SK-N-SH (cell line): ENCODE measurements at regions not wholly inside any gene's neighbourhood (a gene's known extent, or its start where the extent isn't known, plus 50 kb on each side); places are given as distances from the start of the nearest gene placed in this dataset.

ENCODE experiments used
- CTCF ChIA-PET: fragments of 300-600, 350-600 bp; formaldehyde crosslinking; extraction: SDS; loops from one replicate; lab custom pipeline; 2021; lab: Yijun Ruan, JAX
- POLR2A ChIA-PET: fragments of 350-600 bp; sonication (Branson Sonifier 250); formaldehyde crosslinking; extraction: SDS; loops from one replicate; lab custom pipeline; 2020; ENCODE audit warnings: antibody characterized with exemption, inconsistent platforms; lab: Yijun Ruan, JAX
- DNase-seq: peaks from one replicate; pipeline ENCODE4 v3.0.0; 2012
- H2AFZ ChIP-seq: fragments of 200-600 bp; sonication (generic); 2 replicates; pipeline ENCODE4 v1.8.1; 2016; ENCODE audit warnings: antibody characterized with exemption, mild to moderate bottlenecking, low read depth
- H3F3A ChIP-seq: fragments of 200-600 bp; sonication (generic); replicated peaks from 2 replicates; pipeline ENCODE3; 2016; ENCODE audit warnings: antibody characterized with exemption, mild to moderate bottlenecking; ENCODE audit not compliant: insufficient read depth
- H3K27ac ChIP-seq, 2 experiments: fragments of 200-500 bp in 1 of 2; fragments of 200-600 bp in 1 of 2; sonication (Bioruptor generic) in 1 of 2; sonication (generic), shearing (Covaris generic) in 1 of 2; 2 replicates each; pipeline versions ENCODE4 v1.5.1 to v1.6.1; 2014 to 2016; ENCODE audit warnings: low read depth in 2 of 2, inconsistent platforms in 1 of 2, low read length in 1 of 2, mild to moderate bottlenecking in 1 of 2, mixed read lengths in 1 of 2
- H3K27me3 ChIP-seq: fragments of 200-600 bp; sonication (generic), shearing (Covaris generic); 2 replicates; pipeline ENCODE4 v1.6.1; 2016; ENCODE audit warnings: mixed run types; ENCODE audit not compliant: insufficient read depth
- H3K36me3 ChIP-seq, 2 experiments: fragments of 200-500 bp in 1 of 2; fragments of 200-600 bp in 1 of 2; sonication (Bioruptor generic) in 1 of 2; sonication (generic) in 1 of 2; replicated peaks in 1 of 2; 2 replicates each; pipeline versions ENCODE3 to v1.5.1; 2014 to 2016; ENCODE audit warnings: low read length in 1 of 2, mild to moderate bottlenecking in 1 of 2; ENCODE audit not compliant: insufficient read depth in 2 of 2, control insufficient read depth in 1 of 2
- H3K4me1 ChIP-seq, 2 experiments: fragments of 200-500 bp in 1 of 2; fragments of 200-600 bp in 1 of 2; sonication (Bioruptor generic) in 1 of 2; sonication (generic), shearing (Covaris generic) in 1 of 2; 2 replicates each; pipeline versions ENCODE4 v1.5.1 to v1.6.1; 2014 to 2016; ENCODE audit warnings: low read depth in 1 of 2, low read length in 1 of 2, mixed run types in 1 of 2; ENCODE audit not compliant: insufficient read depth in 2 of 2, control insufficient read depth in 1 of 2
- H3K4me2 ChIP-seq: fragments of 200-600 bp; sonication (generic), shearing (Covaris generic); 2 replicates; pipeline ENCODE4 v1.6.1; 2017; ENCODE audit warnings: mixed run types
- H3K4me3 ChIP-seq, 2 experiments: fragments of 200-500 bp in 1 of 2; fragments of 200-600 bp in 1 of 2; sonication (Bioruptor generic) in 1 of 2; sonication (generic), shearing (Covaris generic) in 1 of 2; 2 replicates each; pipeline versions ENCODE4 v1.5.1 to v1.8.1; 2014 to 2016; ENCODE audit warnings: low read depth in 2 of 2, inconsistent platforms in 1 of 2, low read length in 1 of 2, mild to moderate bottlenecking in 1 of 2, mixed read lengths in 1 of 2, moderate library complexity in 1 of 2
- H3K79me2 ChIP-seq: fragments of 200-600 bp; sonication (generic); 2 replicates; pipeline ENCODE4 v1.8.1; 2017; ENCODE audit warnings: mild to moderate bottlenecking; ENCODE audit not compliant: insufficient read depth
- H3K9ac ChIP-seq: fragments of 200-600 bp; sonication (generic); 2 replicates; pipeline ENCODE4 v1.6.1; 2017; ENCODE audit warnings: mixed run types
- H3K9me2 ChIP-seq: fragments of 200-600 bp; sonication (generic); 2 replicates; pipeline ENCODE4 v1.6.1; 2017; ENCODE audit warnings: mixed run types
- H3K9me3 ChIP-seq: fragments of 200-600 bp; sonication (generic); 2 replicates; pipeline ENCODE4 v1.6.1; 2017; ENCODE audit warnings: mixed run types, mild to moderate bottlenecking, moderate library complexity
- H4K20me1 ChIP-seq: fragments of 200-600 bp; sonication (generic); 2 replicates; pipeline ENCODE4 v1.6.1; 2017; ENCODE audit warnings: mild to moderate bottlenecking, mixed run types; ENCODE audit not compliant: insufficient read depth
- CHD2 ChIP-seq: fragments of 150-350 bp; IDR thresholded peaks from 2 replicates; pipeline ENCODE4 v1.6.1; 2018; ENCODE audit warnings: low read length; ENCODE audit not compliant: partially characterized antibody
- EP300 ChIP-seq, 2 experiments: IDR thresholded peaks; 2 replicates each; pipeline versions ENCODE4 v1.4.0 to v1.6.1; 2012; ENCODE audit warnings: borderline replicate concordance in 1 of 2, low read depth in 1 of 2, low read length in 1 of 2
- EZH2phosphoT487 ChIP-seq: fragments of 200-600 bp; sonication (generic); IDR thresholded peaks from 2 replicates; pipeline ENCODE4 v1.6.1; 2017; ENCODE audit warnings: low read depth, mixed run types, mild to moderate bottlenecking, antibody characterized with exemption, moderate library complexity, borderline replicate concordance
- FOXJ3 ChIP-seq: sonication (generic); formaldehyde crosslinking; IDR thresholded peaks from 2 replicates; pipeline ENCODE4 v1.5.1; 2020; ENCODE audit warnings: mild to moderate bottlenecking, missing genetic modification reagents
- FOXM1 ChIP-seq: IDR thresholded peaks from 2 replicates; pipeline ENCODE4 v1.4.0; 2012; ENCODE audit warnings: low read depth, mild to moderate bottlenecking
- GABPA ChIP-seq: IDR thresholded peaks from 2 replicates; pipeline ENCODE4 v1.4.0; 2012; ENCODE audit warnings: low read depth, mild to moderate bottlenecking
- MEF2A ChIP-seq: IDR thresholded peaks from 2 replicates; pipeline ENCODE4 v1.4.0; 2012; ENCODE audit warnings: low read depth, borderline replicate concordance
- NFIC ChIP-seq: IDR thresholded peaks from 2 replicates; pipeline ENCODE4 v1.4.0; 2012; ENCODE audit warnings: borderline replicate concordance
- POLR2AphosphoS5 ChIP-seq: IDR thresholded peaks from 2 replicates; pipeline ENCODE4 v1.6.1; 2012; ENCODE audit warnings: low read depth, low read length
- RAD21 ChIP-seq: IDR thresholded peaks from 2 replicates; pipeline ENCODE4 v1.6.1; 2012; ENCODE audit warnings: mild to moderate bottlenecking, low read length
- RCOR1 ChIP-seq: fragments of 150-350 bp; IDR thresholded peaks from 2 replicates; pipeline ENCODE4 v1.6.1; 2017; ENCODE audit warnings: antibody characterized with exemption, low read length
- RFX5 ChIP-seq: IDR thresholded peaks from 2 replicates; pipeline ENCODE4 v1.6.1; 2012; ENCODE audit warnings: mild to moderate bottlenecking, improper control_type of control experiment, low read length
- TCF12 ChIP-seq: IDR thresholded peaks from 2 replicates; pipeline ENCODE4 v1.4.0; 2012
- TEAD4 ChIP-seq: IDR thresholded peaks from 2 replicates; pipeline ENCODE4 v1.4.0; 2012; ENCODE audit warnings: mild to moderate bottlenecking, borderline replicate concordance; ENCODE audit not compliant: insufficient read depth
- WGBS: methylation state at CpG from one replicate; pipeline ENCODE4 v1.1.6; 2017; ENCODE audit warnings: low lambda C conversion rate; 5-methylcytosine and 5-hydroxymethylcytosine counted together
- TF ChIP-seq, protein P1 (sequence below): IDR thresholded peaks from 2 replicates; pipeline ENCODE4 v1.6.1; 2012; ENCODE audit warnings: mild to moderate bottlenecking, low read depth, low read length, moderate library complexity
- TF ChIP-seq, protein P2 (sequence below): fragments of 200-600 bp; sonication (generic); IDR thresholded peaks from 2 replicates; pipeline ENCODE4 v1.6.1; 2017; ENCODE audit warnings: antibody characterized with exemption, mild to moderate bottlenecking, moderate library complexity

DNA sequence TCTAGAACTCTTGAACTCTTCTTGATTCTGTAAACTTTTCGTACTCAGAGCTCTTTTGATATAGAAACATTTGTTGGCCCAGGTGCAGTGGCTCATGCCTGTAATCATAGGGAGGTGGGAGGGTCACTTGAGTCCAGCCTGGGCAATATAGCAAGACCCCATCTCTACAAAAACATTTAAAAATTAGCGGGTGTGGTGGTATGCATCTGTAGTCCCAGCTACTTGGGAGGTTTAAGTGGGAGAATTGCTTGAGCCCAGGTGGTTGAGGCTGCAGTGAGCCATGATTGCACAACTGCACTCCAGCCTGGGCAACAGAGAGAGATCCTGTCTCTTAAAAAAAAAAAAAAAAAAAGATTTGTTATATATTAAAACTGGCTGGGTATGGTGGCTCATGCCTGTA, 121.6 kb downstream of the BAMBI start:
- Histone ChIP-seq H3K9me2 (no peaks in the 10 kb centered on the region), H3K4me3 (no peak overlapping the region), H2AFZ (no peak overlapping the region)
- TF ChIP-seq FOXM1 = no peak
- no peak for TF ChIP-seq CHD2
- TF ChIP-seq EZH2phosphoT487 = no peak
- no peak for TF ChIP-seq TEAD4
- TF ChIP-seq TCF12 = no peak
- TF ChIP-seq, protein P1, sequence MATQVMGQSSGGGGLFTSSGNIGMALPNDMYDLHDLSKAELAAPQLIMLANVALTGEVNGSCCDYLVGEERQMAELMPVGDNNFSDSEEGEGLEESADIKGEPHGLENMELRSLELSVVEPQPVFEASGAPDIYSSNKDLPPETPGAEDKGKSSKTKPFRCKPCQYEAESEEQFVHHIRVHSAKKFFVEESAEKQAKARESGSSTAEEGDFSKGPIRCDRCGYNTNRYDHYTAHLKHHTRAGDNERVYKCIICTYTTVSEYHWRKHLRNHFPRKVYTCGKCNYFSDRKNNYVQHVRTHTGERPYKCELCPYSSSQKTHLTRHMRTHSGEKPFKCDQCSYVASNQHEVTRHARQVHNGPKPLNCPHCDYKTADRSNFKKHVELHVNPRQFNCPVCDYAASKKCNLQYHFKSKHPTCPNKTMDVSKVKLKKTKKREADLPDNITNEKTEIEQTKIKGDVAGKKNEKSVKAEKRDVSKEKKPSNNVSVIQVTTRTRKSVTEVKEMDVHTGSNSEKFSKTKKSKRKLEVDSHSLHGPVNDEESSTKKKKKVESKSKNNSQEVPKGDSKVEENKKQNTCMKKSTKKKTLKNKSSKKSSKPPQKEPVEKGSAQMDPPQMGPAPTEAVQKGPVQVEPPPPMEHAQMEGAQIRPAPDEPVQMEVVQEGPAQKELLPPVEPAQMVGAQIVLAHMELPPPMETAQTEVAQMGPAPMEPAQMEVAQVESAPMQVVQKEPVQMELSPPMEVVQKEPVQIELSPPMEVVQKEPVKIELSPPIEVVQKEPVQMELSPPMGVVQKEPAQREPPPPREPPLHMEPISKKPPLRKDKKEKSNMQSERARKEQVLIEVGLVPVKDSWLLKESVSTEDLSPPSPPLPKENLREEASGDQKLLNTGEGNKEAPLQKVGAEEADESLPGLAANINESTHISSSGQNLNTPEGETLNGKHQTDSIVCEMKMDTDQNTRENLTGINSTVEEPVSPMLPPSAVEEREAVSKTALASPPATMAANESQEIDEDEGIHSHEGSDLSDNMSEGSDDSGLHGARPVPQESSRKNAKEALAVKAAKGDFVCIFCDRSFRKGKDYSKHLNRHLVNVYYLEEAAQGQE = no peak
- no peak for TF ChIP-seq RCOR1
- TF ChIP-seq, protein P2, sequence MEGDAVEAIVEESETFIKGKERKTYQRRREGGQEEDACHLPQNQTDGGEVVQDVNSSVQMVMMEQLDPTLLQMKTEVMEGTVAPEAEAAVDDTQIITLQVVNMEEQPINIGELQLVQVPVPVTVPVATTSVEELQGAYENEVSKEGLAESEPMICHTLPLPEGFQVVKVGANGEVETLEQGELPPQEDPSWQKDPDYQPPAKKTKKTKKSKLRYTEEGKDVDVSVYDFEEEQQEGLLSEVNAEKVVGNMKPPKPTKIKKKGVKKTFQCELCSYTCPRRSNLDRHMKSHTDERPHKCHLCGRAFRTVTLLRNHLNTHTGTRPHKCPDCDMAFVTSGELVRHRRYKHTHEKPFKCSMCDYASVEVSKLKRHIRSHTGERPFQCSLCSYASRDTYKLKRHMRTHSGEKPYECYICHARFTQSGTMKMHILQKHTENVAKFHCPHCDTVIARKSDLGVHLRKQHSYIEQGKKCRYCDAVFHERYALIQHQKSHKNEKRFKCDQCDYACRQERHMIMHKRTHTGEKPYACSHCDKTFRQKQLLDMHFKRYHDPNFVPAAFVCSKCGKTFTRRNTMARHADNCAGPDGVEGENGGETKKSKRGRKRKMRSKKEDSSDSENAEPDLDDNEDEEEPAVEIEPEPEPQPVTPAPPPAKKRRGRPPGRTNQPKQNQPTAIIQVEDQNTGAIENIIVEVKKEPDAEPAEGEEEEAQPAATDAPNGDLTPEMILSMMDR = no peak
- no peak for TF ChIP-seq GABPA
- no peak for TF ChIP-seq MEF2A
- TF ChIP-seq EP300 (IDR thresholded peaks at IDR 0.05; ENCODE audit: borderline replicate concordance in 1 of 2, low read depth in 1 of 2, low read length in 1 of 2) = no peak
- TF ChIP-seq POLR2AphosphoS5 = no peak
- no peak for TF ChIP-seq FOXJ3 (CRISPR knock-in tag)
- no peak for TF ChIP-seq RAD21
- TF ChIP-seq NFIC = no peak
- TF ChIP-seq RFX5 = no peak
- TF ChIP-seq, all 33 proteins: peak for 0
- Histone ChIP-seq H3K36me3 (no peaks in the 10 kb centered on the region), H3K4me1 (peaks cover 4 to 13% of the 10 kb centered on the region in 2 experiments; a peak in 2 of 4 replicates), H3K4me2 (no peak overlapping the region), H3K79me2 (no peaks in the 10 kb centered on the region), H3K9ac (no peak overlapping the region), H3K27ac (no peak overlapping the region), H4K20me1 (no peaks in the 10 kb centered on the region), H3K27me3 (no peaks in the 10 kb centered on the region), H3K9me3 (no peaks in the 10 kb centered on the region), H3F3A (no peaks in the 10 kb centered on the region)
- ChIA-PET CTCF (interaction anchor here (1.0 to 1.1 kb wide), 3 partner anchors 8 to 171 kb away, joined by 3 to 4 read pairs (median 3); no protein-coding TSS in a partner anchor), POLR2A (no interaction called here)
- 98% methylated on average over 2 of the region's 2 CpGs for WGBS
- DNase-seq = no peak
